ENCODE measurements at regions not wholly inside any gene's neighbourhood (a gene's known extent, or its start where the extent isn't known, plus 50 kb on each side); places are given as distances from the start of the nearest gene placed in this dataset.

GRCh38 chr14:27148143-27148542 is 550.3 kb upstream of the NOVA1 start:
- H3K27ac ChIP-seq = no peak overlapping the region
- H3K4me3 ChIP-seq = no peak overlapping the region
- H3K9me3 ChIP-seq = no peaks in the 10 kb centered on the region
- no peaks in the 10 kb centered on the region for H3K36me3 ChIP-seq
- H3K4me1 ChIP-seq = no peaks in the 10 kb centered on the region
- ATAC-seq = no peak
- no peak for DNase-seq
- intact Hi-C loops (cut with DNase I) = no loop called here
- TF ChIP-seq CTCF (IDR thresholded peaks at IDR 0.05) = no peak
- no peaks in the 10 kb centered on the region for H3K27me3 ChIP-seq

GRCh38 chr14:27164139-27164538 is 566.3 kb upstream of the NOVA1 start:
- Histone ChIP-seq H3K4me1 (no peaks in the 10 kb centered on the region), H3K27ac (no peak overlapping the region), H3K9me3 (no peaks in the 10 kb centered on the region), H3K36me3 (no peaks in the 10 kb centered on the region), H3K27me3 (no peaks in the 10 kb centered on the region), H3K4me3 (no peak overlapping the region)
- DNase-seq = no peak
- no peak for TF ChIP-seq CTCF (IDR thresholded peaks at IDR 0.05)
- intact Hi-C loops (cut with DNase I) = no loop called here
- peak; percentile 24 for ATAC-seq

- DNase-seq (no peak), ATAC-seq (no peak)
- no peak for TF ChIP-seq CTCF (IDR thresholded peaks at IDR 0.05)
- Histone ChIP-seq H3K9me3 (no peaks in the 10 kb centered on the region), H3K27ac (no peak overlapping the region), H3K4me3 (no peak overlapping the region), H3K36me3 (no peaks in the 10 kb centered on the region), H3K27me3 (no peaks in the 10 kb centered on the region), H3K4me1 (no peaks in the 10 kb centered on the region)
- intact Hi-C loops (cut with DNase I) = no loop called here
Observed at GRCh38 chr14:27175489-27175888, 577.7 kb upstream of the NOVA1 start.

DNA sequence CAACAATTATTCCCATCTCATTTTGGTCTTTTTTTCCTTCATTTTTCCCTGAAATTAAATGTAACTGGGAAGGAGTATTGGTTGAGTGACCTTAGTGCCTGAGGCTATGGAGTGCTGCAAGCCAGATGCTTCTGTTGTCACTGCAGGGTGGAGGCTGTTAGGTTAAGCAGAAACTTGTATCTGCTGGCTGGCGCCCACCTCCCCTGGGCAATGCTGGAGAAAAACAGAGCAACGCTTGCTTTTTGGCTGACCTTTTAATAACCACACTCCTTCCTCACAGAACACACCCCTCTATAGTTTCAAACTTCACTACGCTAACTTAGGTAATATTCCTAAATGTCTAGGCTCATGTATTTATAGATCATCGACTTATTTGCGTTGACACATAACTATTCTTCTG is 583.5 kb upstream of the NOVA1 start:
- no peak for ATAC-seq
- TF ChIP-seq CTCF (IDR thresholded peaks at IDR 0.05) = no peak
- Histone ChIP-seq H3K27ac (no peak overlapping the region), H3K36me3 (no peaks in the 10 kb centered on the region), H3K9me3 (no peaks in the 10 kb centered on the region), H3K4me1 (no peaks in the 10 kb centered on the region), H3K4me3 (no peak overlapping the region), H3K27me3 (no peaks in the 10 kb centered on the region)
- intact Hi-C loops (cut with DNase I) = no loop called here
- no peak for DNase-seq

DNA sequence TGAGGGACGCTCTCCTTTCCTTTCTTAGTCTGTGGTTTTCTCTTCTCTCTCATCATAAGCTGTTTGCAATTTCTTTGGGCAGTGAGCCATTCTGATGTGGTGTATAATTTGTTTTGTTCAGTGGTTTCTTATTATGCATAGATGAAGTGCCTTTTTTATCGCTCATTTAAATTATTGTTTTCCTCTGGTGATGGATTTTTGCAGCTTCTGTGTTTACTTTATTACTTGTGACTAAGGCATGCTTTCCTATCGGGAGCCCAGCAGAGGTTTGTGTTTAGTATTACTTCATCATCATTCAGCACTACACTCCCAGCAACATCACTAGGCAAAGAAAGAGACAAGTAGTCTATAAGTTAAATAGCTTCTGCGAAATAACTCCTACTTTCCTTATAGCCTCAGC is 586.6 kb upstream of the NOVA1 start:
- intact Hi-C loops (cut with DNase I) = no loop called here
- Histone ChIP-seq H3K27me3 (no peaks in the 10 kb centered on the region), H3K4me3 (no peak overlapping the region), H3K27ac (no peak overlapping the region), H3K9me3 (no peaks in the 10 kb centered on the region), H3K36me3 (no peaks in the 10 kb centered on the region), H3K4me1 (no peaks in the 10 kb centered on the region)
- no peak for DNase-seq
- no peak for ATAC-seq
- no peak for TF ChIP-seq CTCF (IDR thresholded peaks at IDR 0.05)

DNA sequence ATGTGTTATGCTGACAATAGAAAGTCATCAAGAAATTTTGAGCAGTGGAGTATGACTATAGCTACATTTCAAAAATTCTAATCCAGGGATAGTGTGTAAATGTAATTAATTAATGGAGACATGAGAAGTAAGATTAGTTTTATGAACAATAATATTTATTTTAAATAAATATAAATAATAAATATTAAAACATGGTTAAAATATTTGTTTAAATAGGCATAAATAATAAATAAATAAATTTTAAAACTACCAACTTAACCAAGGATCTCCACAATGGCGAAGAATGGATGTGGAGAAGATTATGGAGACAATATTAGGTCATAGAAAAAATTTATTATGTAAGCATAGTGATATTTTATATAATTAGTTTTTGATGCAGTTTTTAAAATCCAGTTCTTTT is 588.2 kb upstream of the NOVA1 start:
- no peaks in the 10 kb centered on the region for H3K36me3 ChIP-seq
- no peak for ATAC-seq
- H3K27me3 ChIP-seq = no peaks in the 10 kb centered on the region
- intact Hi-C loops (cut with DNase I) = no loop called here
- no peak for DNase-seq
- no peak overlapping the region for H3K27ac ChIP-seq
- TF ChIP-seq CTCF (IDR thresholded peaks at IDR 0.05) = no peak
- no peaks in the 10 kb centered on the region for H3K9me3 ChIP-seq
- H3K4me3 ChIP-seq = no peak overlapping the region
- H3K4me1 ChIP-seq = no peaks in the 10 kb centered on the region
